ENCODE measurements at regions not wholly inside any gene's neighbourhood (a gene's known extent, or its start where the extent isn't known, plus 50 kb on each side); places are given as distances from the start of the nearest gene placed in this dataset.

GRCh38 chr7:10082896-10083295, 890.8 kb upstream of the PHF14 start:
- TF ChIP-seq CTCF (IDR thresholded peaks at IDR 0.05) (no peak), POLR2A (IDR thresholded peaks at IDR 0.05) (no peak)
